ENCODE measurements at regions not wholly inside any gene's neighbourhood (a gene's known extent, or its start where the extent isn't known, plus 50 kb on each side); places are given as distances from the start of the nearest gene placed in this dataset.

GRCh38 chr1:232481091-232481490 lies 148.8 kb downstream of the SIPA1L2 start:
- no peaks in the 10 kb centered on the region for H3K23me2 ChIP-seq (ENCODE audit: low read depth, low read length)

More at GRCh38 chr1:232481091-232481490, 148.8 kb downstream of the SIPA1L2 start:
- CTCF ChIA-PET (ENCODE audit: partially characterized antibody) = no interaction called here
- H2BK12ac ChIP-seq (ENCODE audit: low read depth, low read length) = no peak overlapping the region
- no peak overlapping the region for H2AFZ ChIP-seq (ENCODE audit: low read length)
- no peaks in the 10 kb centered on the region for H3K27me3 ChIP-seq (replicated peaks in 1 of 4; ENCODE audit: control insufficient read depth in 3 of 4, extremely low read depth in 1 of 4, insufficient read depth in 3 of 4, low read length in 3 of 4)
- no peaks in the 10 kb centered on the region for H3K79me2 ChIP-seq (ENCODE audit: control insufficient read depth in 1 of 2, insufficient read depth in 2 of 2, low read length in 2 of 2)
- WGBS, 2 experiments (ENCODE audit: extremely low coverage in 1 of 2, insufficient coverage in 1 of 2, insufficient read length in 1 of 2, insufficient replicate concordance in 2 of 2, low coverage in 1 of 2, low lambda C conversion rate in 2 of 2, missing lambda C conversion rate in 1 of 2) = 92% methylated on average over 5 of the region's 5 CpGs; no CpG with 5 or more reads in 1 of the 2 experiments
- no peak overlapping the region for H2BK5ac ChIP-seq (ENCODE audit: low read depth, low read length)
- POLR2A ChIA-PET (ENCODE audit: partially characterized antibody) = no interaction called here
- H3K23ac ChIP-seq (ENCODE audit: insufficient read length) = no peak overlapping the region
- no peak overlapping the region for H4K5ac ChIP-seq (ENCODE audit: insufficient read length, low read depth, low read length)
- peaks cover 0 to 2% of the 10 kb centered on the region in 2 experiments for H4K20me1 ChIP-seq (replicated peaks in 1 of 2; ENCODE audit: control insufficient read depth in 1 of 2, insufficient read depth in 2 of 2, low read length in 2 of 2)
- H2BK20ac ChIP-seq (ENCODE audit: low read length) = no peak overlapping the region
- H2BK120ac ChIP-seq (replicated peaks; ENCODE audit: low read depth, low read length) = no peak overlapping the region
- H3K4ac ChIP-seq (replicated peaks; ENCODE audit: insufficient read length, low read depth, low read length) = no peak overlapping the region
- no peak overlapping the region for H4K91ac ChIP-seq (replicated peaks; ENCODE audit: insufficient read length, low read length)
- H3K56ac ChIP-seq (replicated peaks; ENCODE audit: insufficient read length, low read depth, low read length) = no peak overlapping the region
- TF ChIP-seq USF2 (IDR thresholded peaks at IDR 0.05; ENCODE audit: low read length) = no peak
- no peak for TF ChIP-seq NRF1 (IDR thresholded peaks at IDR 0.05; ENCODE audit: low read depth, low read length)
- TF ChIP-seq CHD2 (IDR thresholded peaks at IDR 0.05; ENCODE audit: low read length) = no peak
- no peak overlapping the region for H3K4me2 ChIP-seq (ENCODE audit: insufficient read depth in 1 of 2, low read depth in 2 of 2, low read length in 2 of 2)
- no peak overlapping the region for H3K4me3 ChIP-seq (ENCODE audit: extremely low read depth in 1 of 4, insufficient read depth in 2 of 4, low read depth in 3 of 4, low read length in 4 of 4)
- DNase-seq (ENCODE audit: low read depth in 1 of 2, low spot score in 2 of 2) (no peak), FAIRE-seq (no peak)
- no peaks in the 10 kb centered on the region for H3K79me1 ChIP-seq (ENCODE audit: low read depth, low read length)
- no peaks in the 10 kb centered on the region for H3K4me1 ChIP-seq (replicated peaks in 1 of 4; ENCODE audit: control insufficient read depth in 3 of 4, insufficient read depth in 4 of 4, low read length in 3 of 4)
- no peak overlapping the region for H2BK15ac ChIP-seq (ENCODE audit: low read length)
- H2AK5ac ChIP-seq (ENCODE audit: low read depth, low read length) = no peak overlapping the region
- H3K9ac ChIP-seq (replicated peaks in 1 of 4; ENCODE audit: extremely low read depth in 1 of 4, low read depth in 3 of 4, low read length in 3 of 4) = no peak overlapping the region
- H3K36me3 ChIP-seq (ENCODE audit: control insufficient read depth in 2 of 4, insufficient read depth in 4 of 4, low read length in 3 of 4) = no peaks in the 10 kb centered on the region; a peak in 1 of 8 replicates
- H3K9me3 ChIP-seq (ENCODE audit: insufficient read depth in 2 of 2, low read depth in 1 of 2, low read length in 1 of 2) = no peaks in the 10 kb centered on the region
- H4K8ac ChIP-seq (ENCODE audit: extremely low read depth, insufficient read depth, low read length) = no peak overlapping the region
- H3K14ac ChIP-seq (ENCODE audit: insufficient read length) = no peak overlapping the region
- no peak overlapping the region for H3K27ac ChIP-seq (ENCODE audit: low read depth, low read length)
- H3K18ac ChIP-seq (ENCODE audit: extremely low read depth, low read length) = no peak overlapping the region

All from H1 (cell line).